HL-60 (cell line): ENCODE measurements at regions not wholly inside any gene's neighbourhood (a gene's known extent, or its start where the extent isn't known, plus 50 kb on each side); places are given as distances from the start of the nearest gene placed in this dataset.

Experiments used
- DNase-seq, 2 experiments: peaks; one replicate each; pipeline ENCODE4 v3.0.0-alpha.2; 2010 to 2020; ENCODE audit warnings: low read depth in 1 of 2, low spot score in 1 of 2
- H3K27ac ChIP-seq: fragments of 250-450 bp; sonication (Bioruptor Pico); replicated peaks from 2 replicates; pipeline ENCODE4 v1.5.1; 2020; ENCODE audit warnings: mild to moderate bottlenecking, moderate library complexity
- H3K27me3 ChIP-seq: fragments of 250-450 bp; sonication (Bioruptor Pico); 2 replicates; pipeline ENCODE4 v1.5.1; 2021; ENCODE audit warnings: mild to moderate bottlenecking, moderate library complexity; ENCODE audit not compliant: insufficient read depth, poor library complexity, severe bottlenecking
- H3K4me3 ChIP-seq: replicated peaks from 2 replicates; pipeline ENCODE4 v1.5.1; 2011; ENCODE audit warnings: mild to moderate bottlenecking, control low read depth, low read length; ENCODE audit not compliant: insufficient read depth
- GABPA ChIP-seq: IDR thresholded peaks from 2 replicates; pipeline ENCODE4 v1.6.1; 2012; ENCODE audit warnings: low read depth
- POLR2AphosphoS5 ChIP-seq: IDR thresholded peaks from 2 replicates; pipeline ENCODE4 v1.6.1; 2012; ENCODE audit warnings: low read depth
- SPI1 ChIP-seq: IDR thresholded peaks from 2 replicates; pipeline ENCODE4 v1.6.1; 2012; ENCODE audit warnings: low read depth, mild to moderate bottlenecking, borderline replicate concordance
- TF ChIP-seq, protein P1 (sequence below): IDR thresholded peaks from 2 replicates; pipeline ENCODE4 v1.6.1; 2012; ENCODE audit warnings: low read depth; ENCODE audit not compliant: insufficient replicate concordance
- TF ChIP-seq, protein P2 (sequence below): IDR thresholded peaks from one replicate; pipeline ENCODE4 v1.5.1; 2011; ENCODE audit warnings: low read length, control low read depth, inconsistent platforms; ENCODE audit not compliant: insufficient read depth

DNA sequence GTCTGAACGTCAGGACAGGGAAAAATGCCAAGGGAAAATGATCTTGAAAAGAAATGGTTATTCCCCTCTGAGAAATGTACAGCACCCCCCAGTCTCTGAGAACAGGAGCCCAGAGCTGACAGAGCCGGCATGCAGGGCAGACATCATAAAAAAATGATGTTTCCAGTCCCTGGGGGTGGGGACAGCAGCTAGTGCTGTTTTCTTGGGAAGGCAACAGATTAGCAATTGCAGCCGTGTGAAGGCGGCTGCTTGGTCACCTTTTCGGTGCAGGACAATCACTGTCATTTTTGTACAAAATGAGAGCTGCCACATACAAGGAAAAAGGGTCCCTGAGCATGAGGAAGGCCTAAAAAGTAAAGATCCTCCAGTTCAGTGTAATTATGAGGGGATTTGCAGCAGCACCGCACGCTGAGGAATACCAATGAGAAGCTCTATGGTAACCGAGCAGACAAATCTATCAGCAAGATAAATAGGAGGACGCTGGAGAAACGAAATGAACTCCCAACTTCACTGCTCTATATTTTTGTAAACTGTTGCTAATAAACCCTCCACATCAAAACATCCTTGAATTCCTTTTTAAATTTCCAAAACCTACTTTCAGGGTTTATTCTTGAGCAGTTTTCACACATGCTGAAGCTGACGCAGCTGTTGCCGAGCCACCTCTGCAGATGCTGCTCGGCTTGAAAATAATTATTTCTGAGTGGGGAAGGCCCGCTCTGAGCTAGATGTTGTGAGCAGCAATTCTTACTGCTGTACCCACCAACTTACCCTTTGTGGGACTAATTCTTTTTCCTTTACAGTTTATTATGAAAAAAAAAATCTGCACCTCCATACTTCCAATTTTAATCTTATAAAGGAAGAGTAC lies 98.2 kb upstream of the NEBL start:
- Histone ChIP-seq H3K4me3 (no peak overlapping the region), H3K27ac (no peak overlapping the region), H3K27me3 (no peaks in the 10 kb centered on the region)
- no peak for TF ChIP-seq GABPA
- TF ChIP-seq POLR2AphosphoS5: no peak
- TF ChIP-seq, protein P1, sequence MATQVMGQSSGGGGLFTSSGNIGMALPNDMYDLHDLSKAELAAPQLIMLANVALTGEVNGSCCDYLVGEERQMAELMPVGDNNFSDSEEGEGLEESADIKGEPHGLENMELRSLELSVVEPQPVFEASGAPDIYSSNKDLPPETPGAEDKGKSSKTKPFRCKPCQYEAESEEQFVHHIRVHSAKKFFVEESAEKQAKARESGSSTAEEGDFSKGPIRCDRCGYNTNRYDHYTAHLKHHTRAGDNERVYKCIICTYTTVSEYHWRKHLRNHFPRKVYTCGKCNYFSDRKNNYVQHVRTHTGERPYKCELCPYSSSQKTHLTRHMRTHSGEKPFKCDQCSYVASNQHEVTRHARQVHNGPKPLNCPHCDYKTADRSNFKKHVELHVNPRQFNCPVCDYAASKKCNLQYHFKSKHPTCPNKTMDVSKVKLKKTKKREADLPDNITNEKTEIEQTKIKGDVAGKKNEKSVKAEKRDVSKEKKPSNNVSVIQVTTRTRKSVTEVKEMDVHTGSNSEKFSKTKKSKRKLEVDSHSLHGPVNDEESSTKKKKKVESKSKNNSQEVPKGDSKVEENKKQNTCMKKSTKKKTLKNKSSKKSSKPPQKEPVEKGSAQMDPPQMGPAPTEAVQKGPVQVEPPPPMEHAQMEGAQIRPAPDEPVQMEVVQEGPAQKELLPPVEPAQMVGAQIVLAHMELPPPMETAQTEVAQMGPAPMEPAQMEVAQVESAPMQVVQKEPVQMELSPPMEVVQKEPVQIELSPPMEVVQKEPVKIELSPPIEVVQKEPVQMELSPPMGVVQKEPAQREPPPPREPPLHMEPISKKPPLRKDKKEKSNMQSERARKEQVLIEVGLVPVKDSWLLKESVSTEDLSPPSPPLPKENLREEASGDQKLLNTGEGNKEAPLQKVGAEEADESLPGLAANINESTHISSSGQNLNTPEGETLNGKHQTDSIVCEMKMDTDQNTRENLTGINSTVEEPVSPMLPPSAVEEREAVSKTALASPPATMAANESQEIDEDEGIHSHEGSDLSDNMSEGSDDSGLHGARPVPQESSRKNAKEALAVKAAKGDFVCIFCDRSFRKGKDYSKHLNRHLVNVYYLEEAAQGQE: no peak
- TF ChIP-seq SPI1: no peak
- TF ChIP-seq, protein P2, sequence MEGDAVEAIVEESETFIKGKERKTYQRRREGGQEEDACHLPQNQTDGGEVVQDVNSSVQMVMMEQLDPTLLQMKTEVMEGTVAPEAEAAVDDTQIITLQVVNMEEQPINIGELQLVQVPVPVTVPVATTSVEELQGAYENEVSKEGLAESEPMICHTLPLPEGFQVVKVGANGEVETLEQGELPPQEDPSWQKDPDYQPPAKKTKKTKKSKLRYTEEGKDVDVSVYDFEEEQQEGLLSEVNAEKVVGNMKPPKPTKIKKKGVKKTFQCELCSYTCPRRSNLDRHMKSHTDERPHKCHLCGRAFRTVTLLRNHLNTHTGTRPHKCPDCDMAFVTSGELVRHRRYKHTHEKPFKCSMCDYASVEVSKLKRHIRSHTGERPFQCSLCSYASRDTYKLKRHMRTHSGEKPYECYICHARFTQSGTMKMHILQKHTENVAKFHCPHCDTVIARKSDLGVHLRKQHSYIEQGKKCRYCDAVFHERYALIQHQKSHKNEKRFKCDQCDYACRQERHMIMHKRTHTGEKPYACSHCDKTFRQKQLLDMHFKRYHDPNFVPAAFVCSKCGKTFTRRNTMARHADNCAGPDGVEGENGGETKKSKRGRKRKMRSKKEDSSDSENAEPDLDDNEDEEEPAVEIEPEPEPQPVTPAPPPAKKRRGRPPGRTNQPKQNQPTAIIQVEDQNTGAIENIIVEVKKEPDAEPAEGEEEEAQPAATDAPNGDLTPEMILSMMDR: no peak
- no peak for DNase-seq

DNA sequence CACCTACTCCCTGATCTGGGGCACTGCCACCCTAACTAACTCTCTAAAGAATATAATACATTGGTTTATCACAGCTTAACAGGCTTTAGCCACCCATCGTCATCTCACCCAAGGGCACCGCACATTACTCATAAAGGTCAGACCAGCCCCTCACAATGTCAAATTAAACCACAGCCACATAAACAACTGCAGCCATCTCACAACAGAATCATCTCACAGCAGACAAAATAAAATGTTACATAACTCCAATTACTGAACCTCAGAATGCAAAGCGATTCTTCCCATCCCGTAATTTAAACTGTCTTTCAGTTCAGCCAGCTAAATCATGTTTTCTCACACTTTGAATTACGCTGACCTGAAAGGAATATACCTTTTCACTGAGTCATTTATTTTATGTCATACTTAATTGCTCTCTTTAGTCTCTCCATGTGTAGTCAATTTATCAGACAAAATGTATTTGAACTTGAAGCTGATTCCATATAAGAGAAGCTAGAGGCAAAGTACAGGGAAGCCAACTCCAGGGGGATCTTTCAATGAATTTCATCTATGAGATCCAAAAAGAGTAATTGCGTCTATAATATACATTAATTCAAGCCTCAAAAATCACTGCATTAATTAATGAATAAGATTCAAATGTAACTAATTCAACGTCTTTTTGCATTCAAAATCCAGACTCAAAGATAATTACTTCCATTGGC lies 96.9 kb upstream of the NEBL start:
- Histone ChIP-seq H3K27ac (no peak overlapping the region), H3K27me3 (no peaks in the 10 kb centered on the region), H3K4me3 (no peak overlapping the region)
- TF ChIP-seq, protein P1: no peak
- TF ChIP-seq GABPA (no peak), SPI1 (no peak), POLR2AphosphoS5 (no peak)
- TF ChIP-seq, protein P2: no peak
- no peak for DNase-seq

DNA sequence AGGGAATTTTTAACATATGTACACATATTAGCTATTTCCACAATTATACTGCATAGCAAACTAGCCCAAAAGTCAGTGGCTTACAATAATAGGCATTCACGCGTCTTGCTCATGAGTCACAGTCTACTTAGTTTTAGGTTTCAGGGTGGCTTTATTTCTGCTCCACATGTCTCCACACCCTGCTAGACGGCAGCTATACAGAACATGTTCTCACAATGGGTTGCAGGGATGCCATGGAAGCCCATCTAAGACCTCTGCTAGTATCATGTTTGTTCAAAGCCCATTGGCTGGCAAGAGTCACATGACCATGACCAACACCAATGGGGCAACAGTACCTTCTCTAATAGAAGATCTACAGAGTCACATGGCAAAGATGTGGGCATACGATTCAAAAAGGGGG lies 96.3 kb upstream of the NEBL start:
- Histone ChIP-seq H3K4me3 (no peak overlapping the region), H3K27ac (no peak overlapping the region), H3K27me3 (no peaks in the 10 kb centered on the region)
- no peak for DNase-seq
- no peak for TF ChIP-seq GABPA
- TF ChIP-seq SPI1: no peak
- TF ChIP-seq, protein P2: no peak
- TF ChIP-seq, protein P1: no peak
- TF ChIP-seq POLR2AphosphoS5: no peak
